CD4-positive, alpha-beta memory T cell (primary cell): ENCODE measurements at regions not wholly inside any gene's neighbourhood (a gene's known extent, or its start where the extent isn't known, plus 50 kb on each side); places are given as distances from the start of the nearest gene placed in this dataset.
"Not testable (repeated sequence)": the region's sequence is repeated elsewhere in the genome, so short reads cannot be mapped to it uniquely, and the experiment has no call there.

Experiments used
- CTCF ChIA-PET: fragments of 350-600 bp; sonication (Branson Sonifier 250); formaldehyde crosslinking; loops from one replicate; lab custom pipeline; 2021; ENCODE audit warnings: inconsistent platforms; ENCODE audit not compliant: partially characterized antibody; lab: Charles Lee
- POLR2A ChIA-PET: fragments of 350-600 bp; sonication (Branson Sonifier 250); formaldehyde crosslinking; loops from one replicate; lab custom pipeline; 2021; ENCODE audit not compliant: partially characterized antibody; lab: Charles Lee
- DNase-seq, 5 donors: peaks; one replicate each; pipeline versions ENCODE4 v3.0.0 to v3.0.0-alpha.2; 2020 to 2022; ENCODE audit warnings: mixed read lengths in 1 of 5
- H3K27ac ChIP-seq: one replicate; pipeline ENCODE4 v1.7.0; 2013; ENCODE audit warnings: low read depth, low read length
- H3K27me3 ChIP-seq: 2 replicates; pipeline ENCODE4 v1.7.0; 2013; ENCODE audit warnings: mild to moderate bottlenecking, low read length, moderate library complexity; ENCODE audit not compliant: insufficient read depth
- H3K36me3 ChIP-seq: 2 replicates; pipeline ENCODE4 v1.7.0; 2013; ENCODE audit warnings: mild to moderate bottlenecking, low read length, moderate library complexity; ENCODE audit not compliant: insufficient read depth
- H3K4me1 ChIP-seq: 2 replicates; pipeline ENCODE4 v1.7.0; 2013; ENCODE audit warnings: mild to moderate bottlenecking, low read length, moderate library complexity; ENCODE audit not compliant: insufficient read depth
- H3K4me3 ChIP-seq, 2 donors: one replicate each; pipeline ENCODE4 v1.7.0; 2013; ENCODE audit warnings: low read length in 2 of 2, mild to moderate bottlenecking in 1 of 2
- H3K9me3 ChIP-seq, 2 donors: one replicate each; pipeline ENCODE4 v1.7.0; 2013; ENCODE audit warnings: low read length in 2 of 2, control low read depth in 1 of 2; ENCODE audit not compliant: control insufficient read depth in 1 of 2
- H3K27ac Mint-ChIP-seq, 7 donors: one replicate each; pipeline ENCODE4 v1.8.0; 2020 to 2021; ENCODE audit warnings: mixed read lengths in 7 of 7, mild to moderate bottlenecking in 6 of 7, inconsistent platforms in 3 of 7, moderate library complexity in 3 of 7
- H3K27me3 Mint-ChIP-seq, 2 donors: one replicate each; pipeline ENCODE4 v1.8.0; 2020 to 2021; ENCODE audit warnings: mixed read lengths in 2 of 2
- H3K36me3 Mint-ChIP-seq, 2 donors: one replicate each; pipeline ENCODE4 v1.8.0; 2020 to 2021; ENCODE audit warnings: mixed read lengths in 2 of 2, inconsistent platforms in 1 of 2, mild to moderate bottlenecking in 1 of 2
- H3K4me1 Mint-ChIP-seq, 4 donors: one replicate each; pipeline ENCODE4 v1.8.0; 2020 to 2021; ENCODE audit warnings: mixed read lengths in 4 of 4, mild to moderate bottlenecking in 1 of 4
- H3K4me3 Mint-ChIP-seq, 8 donors: one replicate each; pipeline ENCODE4 v1.8.0; 2020 to 2021; ENCODE audit warnings: mixed read lengths in 8 of 8, mild to moderate bottlenecking in 7 of 8, moderate library complexity in 6 of 8, inconsistent platforms in 3 of 8
- H3K9me3 Mint-ChIP-seq, 8 donors: one replicate each; pipeline ENCODE4 v1.8.0; 2020 to 2021; ENCODE audit warnings: mixed read lengths in 8 of 8, mild to moderate bottlenecking in 5 of 8, inconsistent platforms in 3 of 8, moderate library complexity in 1 of 8
- intact Hi-C: fragments of 100-400 bp; cut with micrococcal nuclease; formaldehyde crosslinking; loops from one replicate; pipeline ENCODE4 v1.15.1; 2023

DNA sequence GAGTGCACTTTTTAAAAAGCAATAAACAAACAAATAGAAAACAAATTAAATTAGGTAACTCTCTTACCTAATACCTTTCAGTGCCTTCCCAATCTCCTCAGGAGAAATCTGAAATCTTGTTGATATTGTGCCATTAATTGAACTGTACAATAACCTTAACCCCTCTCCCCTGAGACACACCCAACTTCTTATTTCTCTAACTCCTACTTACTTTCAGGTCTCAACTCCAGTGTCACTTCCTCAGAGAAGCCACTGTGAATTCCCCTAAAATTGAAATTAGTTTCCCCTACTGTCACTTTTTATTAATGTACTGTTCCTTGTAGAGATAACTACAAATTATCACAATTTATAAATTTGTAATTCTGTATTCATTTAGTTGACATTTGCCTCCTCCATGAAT is 295.3 kb upstream of the TNC start:
- H3K4me3 Mint-ChIP-seq = no peak overlapping the region

DNA sequence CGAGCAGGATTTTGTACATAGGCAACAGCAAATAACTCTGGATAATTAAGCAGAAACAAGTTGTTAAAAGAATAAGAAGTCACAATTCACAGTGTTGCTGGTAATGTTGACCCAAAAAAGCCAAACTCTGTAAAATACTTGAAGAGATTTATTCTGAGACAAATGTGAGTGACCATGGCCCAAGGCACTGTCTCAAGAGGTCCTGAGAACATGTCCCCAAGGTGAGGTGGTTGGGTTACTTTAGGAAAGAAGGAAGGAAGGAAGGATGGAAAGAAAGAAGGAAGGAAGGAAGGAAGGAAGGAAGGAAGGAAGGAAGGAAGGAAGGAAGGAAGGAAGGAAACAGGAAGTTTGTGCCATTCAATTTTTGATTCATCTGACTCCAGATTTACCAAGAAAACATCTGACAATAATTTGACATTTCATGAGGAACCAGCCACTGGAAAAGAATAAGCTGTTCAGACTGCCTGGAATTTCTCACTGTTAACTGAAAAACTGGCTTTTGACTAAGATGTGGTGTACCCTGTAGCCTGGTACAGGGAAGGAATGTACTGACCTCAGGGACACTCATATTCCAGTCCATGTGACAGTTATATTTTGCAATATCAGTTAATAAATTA is 295.9 kb upstream of the TNC start:
- no peak overlapping the region for H3K27ac Mint-ChIP-seq
- H3K27me3 ChIP-seq = no peaks in the 10 kb centered on the region
- intact Hi-C loops = no loop called here
- peaks cover 0 to 6% (median 3%) of the 10 kb centered on the region in 8 donors for H3K9me3 Mint-ChIP-seq
- H3K4me3 Mint-ChIP-seq = no peak overlapping the region
- H3K27me3 Mint-ChIP-seq = peaks cover 7 to 13% of the 10 kb centered on the region in 2 donors
- H3K4me1 Mint-ChIP-seq = no peaks in the 10 kb centered on the region
- DNase-seq = no peak
- H3K9me3 ChIP-seq = no peaks in the 10 kb centered on the region
- H3K27ac ChIP-seq = no peak overlapping the region
- H3K4me3 ChIP-seq = no peak overlapping the region
- ChIA-PET CTCF (no interaction called here), POLR2A (no interaction called here)
- H3K36me3 Mint-ChIP-seq = no peaks in the 10 kb centered on the region
- H3K36me3 ChIP-seq = no peaks in the 10 kb centered on the region
- no peaks in the 10 kb centered on the region for H3K4me1 ChIP-seq

More for the DNA sequence above, 295.3 kb upstream of the TNC start:
- no peaks in the 10 kb centered on the region for H3K4me1 Mint-ChIP-seq
- DNase-seq = no peak
- H3K9me3 Mint-ChIP-seq = peaks cover 1 to 6% (median 3%) of the 10 kb centered on the region in 8 donors
- H3K36me3 Mint-ChIP-seq = no peaks in the 10 kb centered on the region
- ChIA-PET CTCF (no interaction called here), POLR2A (no interaction called here)
- intact Hi-C loops = no loop called here
- H3K27ac Mint-ChIP-seq = no peak overlapping the region
- no peak overlapping the region for H3K27ac ChIP-seq
- no peaks in the 10 kb centered on the region for H3K36me3 ChIP-seq
- no peaks in the 10 kb centered on the region for H3K4me1 ChIP-seq
- no peaks in the 10 kb centered on the region for H3K27me3 ChIP-seq
- H3K27me3 Mint-ChIP-seq = peaks cover 7 to 15% of the 10 kb centered on the region in 2 donors
- no peaks in the 10 kb centered on the region for H3K9me3 ChIP-seq
- H3K4me3 ChIP-seq = no peak overlapping the region

- Mint-ChIP-seq H3K9me3 (peaks cover 0 to 11% (median 3%) of the 10 kb centered on the region in 8 donors), H3K27me3 (peaks cover 4 to 9% of the 10 kb centered on the region in 2 donors), H3K36me3 (no peaks in the 10 kb centered on the region), H3K4me1 (no peaks in the 10 kb centered on the region), H3K4me3 (no peak overlapping the region), H3K27ac (no peak overlapping the region)
- Histone ChIP-seq H3K27me3 (no peaks in the 10 kb centered on the region), H3K4me3 (no peak overlapping the region), H3K27ac (no peak overlapping the region), H3K4me1 (no peaks in the 10 kb centered on the region), H3K36me3 (no peaks in the 10 kb centered on the region), H3K9me3 (no peaks in the 10 kb centered on the region)
- ChIA-PET CTCF (no interaction called here), POLR2A (no interaction called here)
- no peak for DNase-seq
- intact Hi-C loops = no loop called here
Measured at GRCh38 chr9:115414561-115414960, 296.6 kb upstream of the TNC start.

- no peak for DNase-seq
- Histone ChIP-seq H3K27me3 (no peaks in the 10 kb centered on the region), H3K27ac (no peak overlapping the region), H3K4me3 (no peak overlapping the region), H3K36me3 (no peaks in the 10 kb centered on the region), H3K4me1 (no peaks in the 10 kb centered on the region), H3K9me3 (no peaks in the 10 kb centered on the region)
- ChIA-PET POLR2A (no interaction called here), CTCF (no interaction called here)
- Mint-ChIP-seq H3K4me3 (no peak overlapping the region), H3K4me1 (no peaks in the 10 kb centered on the region), H3K36me3 (no peaks in the 10 kb centered on the region), H3K27me3 (peaks cover 4 to 6% of the 10 kb centered on the region in 2 donors), H3K9me3 (peaks cover 1 to 11% (median 3%) of the 10 kb centered on the region in 8 donors), H3K27ac (no peak overlapping the region)
- intact Hi-C loops = no loop called here
Measured at GRCh38 chr9:115415450-115415849, 297.5 kb upstream of the TNC start.

DNA sequence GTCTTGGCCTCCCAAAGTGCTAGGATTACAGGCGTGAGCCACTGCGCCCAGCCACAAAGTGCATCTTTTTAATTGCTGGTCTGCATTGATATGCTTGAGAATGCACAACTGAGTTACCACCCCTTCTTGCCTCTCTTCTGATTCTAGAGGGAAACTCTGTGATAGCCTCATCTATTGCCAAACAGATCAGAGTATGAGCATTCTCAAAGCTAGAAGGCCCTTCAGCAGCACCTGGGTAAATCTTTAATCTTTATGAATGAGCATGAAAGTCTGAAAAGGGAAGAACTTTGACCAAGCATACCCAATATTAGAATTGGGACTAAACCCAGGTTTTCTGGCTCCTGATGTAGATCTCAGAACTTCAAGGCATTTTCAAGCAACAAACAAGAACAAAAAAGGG is 298.3 kb upstream of the TNC start:
- intact Hi-C loops = no loop called here
- H3K36me3 ChIP-seq = no peaks in the 10 kb centered on the region
- H3K4me3 Mint-ChIP-seq = no peak overlapping the region
- H3K4me3 ChIP-seq = no peak overlapping the region
- no peaks in the 10 kb centered on the region for H3K4me1 Mint-ChIP-seq
- ChIA-PET POLR2A (no interaction called here), CTCF (no interaction called here)
- no peak overlapping the region for H3K27ac Mint-ChIP-seq
- peaks cover 1 to 17% (median 8%) of the 10 kb centered on the region in 8 donors for H3K9me3 Mint-ChIP-seq
- peaks cover 0 to 2% of the 10 kb centered on the region in 2 donors for H3K36me3 Mint-ChIP-seq
- H3K27me3 Mint-ChIP-seq = peaks cover 4 to 5% of the 10 kb centered on the region in 2 donors
- H3K9me3 ChIP-seq = no peaks in the 10 kb centered on the region
- no peak overlapping the region for H3K27ac ChIP-seq
- DNase-seq = no peak
- no peaks in the 10 kb centered on the region for H3K27me3 ChIP-seq
- no peaks in the 10 kb centered on the region for H3K4me1 ChIP-seq

GRCh38 chr9:115418181-115418580 is 300.2 kb upstream of the TNC start:
- H3K27me3 Mint-ChIP-seq, H3K36me3 Mint-ChIP-seq, DNase-seq, H3K9me3 ChIP-seq, H3K4me1 ChIP-seq, H3K4me3 ChIP-seq, H3K4me1 Mint-ChIP-seq, H3K27me3 ChIP-seq, H3K36me3 ChIP-seq, H3K4me3 Mint-ChIP-seq, POLR2A ChIA-PET, CTCF ChIA-PET, intact Hi-C loops, H3K27ac Mint-ChIP-seq, H3K27ac ChIP-seq: not testable (repeated sequence)
- H3K9me3 Mint-ChIP-seq = peaks cover 1 to 27% (median 15%) of the 10 kb centered on the region in 8 donors

GRCh38 chr9:115422932-115423440 is 305.0 kb upstream of the TNC start:
- Histone ChIP-seq H3K9me3 (no peaks in the 10 kb centered on the region), H3K36me3 (no peaks in the 10 kb centered on the region), H3K27me3 (no peaks in the 10 kb centered on the region), H3K4me1 (no peaks in the 10 kb centered on the region), H3K27ac (no peak overlapping the region), H3K4me3 (no peak overlapping the region)
- H3K27ac Mint-ChIP-seq = no peak overlapping the region
- no peaks in the 10 kb centered on the region for H3K4me1 Mint-ChIP-seq
- no peak for DNase-seq
- ChIA-PET CTCF (no interaction called here), POLR2A (no interaction called here)
- intact Hi-C loops = no loop called here
- H3K36me3 Mint-ChIP-seq = peaks cover 0 to 2% of the 10 kb centered on the region in 2 donors
- H3K27me3 Mint-ChIP-seq = no peaks in the 10 kb centered on the region
- H3K4me3 Mint-ChIP-seq = no peak overlapping the region
- peaks cover 2 to 48% (median 23%) of the 10 kb centered on the region in 8 donors for H3K9me3 Mint-ChIP-seq
